ENCODE measurements at regions not wholly inside any gene's neighbourhood (a gene's known extent, or its start where the extent isn't known, plus 50 kb on each side); places are given as distances from the start of the nearest gene placed in this dataset.

- intact Hi-C loops (cut with micrococcal nuclease) = no loop called here
- TF ChIP-seq CTCF (IDR thresholded peaks at IDR 0.05) = no peak
- Histone ChIP-seq H3K9me3 (replicated peaks in 1 of 2; ENCODE audit: control insufficient read depth in 1 of 2, insufficient read depth in 1 of 2, low read length in 2 of 2) (no peaks in the 10 kb centered on the region), H3K36me3 (replicated peaks in 1 of 2; ENCODE audit: control insufficient read depth in 1 of 2, insufficient read depth in 2 of 2, low read length in 2 of 2) (no peaks in the 10 kb centered on the region), H3K27me3 (ENCODE audit: control insufficient read depth in 2 of 2, insufficient read depth in 2 of 2, low read length in 2 of 2) (no peaks in the 10 kb centered on the region), H3K4me2 (replicated peaks; ENCODE audit: extremely low read depth, low read length, poor library complexity, severe bottlenecking) (no peak overlapping the region), H3K4me3 (replicated peaks in 1 of 3; ENCODE audit: low read depth in 2 of 3, low read length in 3 of 3) (no peak overlapping the region), H3K79me2 (ENCODE audit: insufficient read depth, low read length) (no peaks in the 10 kb centered on the region), H2AFZ (ENCODE audit: insufficient read depth, low read depth, low read length, poor library complexity, severe bottlenecking) (no peak overlapping the region), H3K9ac (ENCODE audit: insufficient read depth, low read length, poor library complexity, severe bottlenecking) (no peak overlapping the region), H3K27ac (ENCODE audit: low read depth in 1 of 2, low read length in 2 of 2) (no peak overlapping the region), H3K4me1 (ENCODE audit: control insufficient read depth in 1 of 2, insufficient read depth in 2 of 2, low read length in 2 of 2) (no peaks in the 10 kb centered on the region), H4K20me1 (ENCODE audit: insufficient read depth, low read length) (no peaks in the 10 kb centered on the region)
- Mint-ChIP-seq H3K9me3 (no peaks in the 10 kb centered on the region), H3K4me1 (no peaks in the 10 kb centered on the region), H3K4me3 (no peak overlapping the region), H3K27me3 (ENCODE audit: low read depth in 3 of 3) (peaks cover 0 to 7% (median 7%) of the 10 kb centered on the region in 3 donors), H3K27ac (no peak overlapping the region), H3K36me3 (no peaks in the 10 kb centered on the region)
- DNase-seq = no peak
- no CpG with 5 or more reads among the region's 1 CpG for WGBS (ENCODE audit: insufficient coverage)
Observed at GRCh38 chr5:86686046-86686445, 68.3 kb downstream of the COX7C start.

GRCh38 chr5:86688406-86688805, 70.7 kb downstream of the COX7C start:
- Histone ChIP-seq H4K20me1 (ENCODE audit: insufficient read depth, low read length) (no peaks in the 10 kb centered on the region), H3K4me3 (replicated peaks in 1 of 3; ENCODE audit: low read depth in 2 of 3, low read length in 3 of 3) (no peak overlapping the region), H3K4me1 (ENCODE audit: control insufficient read depth in 1 of 2, insufficient read depth in 2 of 2, low read length in 2 of 2) (no peaks in the 10 kb centered on the region), H3K9me3 (replicated peaks in 1 of 2; ENCODE audit: control insufficient read depth in 1 of 2, insufficient read depth in 1 of 2, low read length in 2 of 2) (no peaks in the 10 kb centered on the region), H2AFZ (ENCODE audit: insufficient read depth, low read depth, low read length, poor library complexity, severe bottlenecking) (no peak overlapping the region), H3K27ac (ENCODE audit: low read depth in 1 of 2, low read length in 2 of 2) (no peak overlapping the region), H3K27me3 (ENCODE audit: control insufficient read depth in 2 of 2, insufficient read depth in 2 of 2, low read length in 2 of 2) (no peaks in the 10 kb centered on the region), H3K36me3 (replicated peaks in 1 of 2; ENCODE audit: control insufficient read depth in 1 of 2, insufficient read depth in 2 of 2, low read length in 2 of 2) (no peaks in the 10 kb centered on the region), H3K79me2 (ENCODE audit: insufficient read depth, low read length) (no peaks in the 10 kb centered on the region), H3K4me2 (replicated peaks; ENCODE audit: extremely low read depth, low read length, poor library complexity, severe bottlenecking) (no peak overlapping the region), H3K9ac (ENCODE audit: insufficient read depth, low read length, poor library complexity, severe bottlenecking) (no peak overlapping the region)
- Mint-ChIP-seq H3K36me3 (no peaks in the 10 kb centered on the region), H3K4me3 (no peak overlapping the region), H3K9me3 (peaks cover 0 to 3% (median 0%) of the 10 kb centered on the region in 7 donors), H3K27ac (no peak overlapping the region), H3K4me1 (no peaks in the 10 kb centered on the region), H3K27me3 (ENCODE audit: low read depth in 3 of 3) (peaks cover 0 to 3% (median 2%) of the 10 kb centered on the region in 3 donors)
- intact Hi-C loops (cut with micrococcal nuclease) = no loop called here
- no peak for DNase-seq
- WGBS (ENCODE audit: insufficient coverage) = 75% methylated on average over 1 of the region's 2 CpGs
- no peak for TF ChIP-seq CTCF (IDR thresholded peaks at IDR 0.05)

Measured in CD14-positive monocyte (primary cell).